B cell (primary cell): ENCODE measurements at regions not wholly inside any gene's neighbourhood (a gene's known extent, or its start where the extent isn't known, plus 50 kb on each side); places are given as distances from the start of the nearest gene placed in this dataset.

Experiments used
- CTCF ChIP-seq: fragments of 200-600 bp; IDR thresholded peaks from one replicate; pipeline ENCODE4 v1.8.0; 2022; ENCODE audit warnings: antibody characterized with exemption, mild to moderate bottlenecking
- EZH2 ChIP-seq: IDR thresholded peaks from 2 replicates; pipeline ENCODE4 v1.6.1; 2012; ENCODE audit warnings: borderline replicate concordance, low read depth, mild to moderate bottlenecking, moderate library complexity, low read length; ENCODE audit not compliant: insufficient read depth, poor library complexity, severe bottlenecking

DNA sequence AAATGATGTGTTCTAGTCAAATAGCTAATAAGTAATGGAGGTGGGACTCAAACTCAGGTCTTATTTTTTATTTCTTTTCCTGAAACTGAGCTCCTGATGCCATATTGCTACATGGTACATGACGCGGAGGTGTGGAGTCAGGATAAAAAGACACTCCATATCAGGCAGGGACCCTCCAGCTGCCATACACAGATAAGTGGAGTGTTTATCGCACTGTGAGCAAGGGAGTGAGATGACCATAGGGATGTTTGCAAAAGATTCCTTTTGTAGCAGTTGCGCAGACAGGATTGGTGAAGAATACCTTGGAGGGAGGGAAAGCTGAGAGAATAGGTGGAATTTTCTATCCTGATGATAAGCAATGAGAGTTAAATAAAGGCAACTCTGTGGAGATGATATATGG is 657.2 kb downstream of the RNF144A start:
- TF ChIP-seq CTCF (no peak), EZH2 (no peak)
